ENCODE measurements at regions not wholly inside any gene's neighbourhood (a gene's known extent, or its start where the extent isn't known, plus 50 kb on each side); places are given as distances from the start of the nearest gene placed in this dataset.

GRCh38 chr3:64918989-64919388, 231.2 kb upstream of the ADAMTS9 start:
- TF ChIP-seq, protein P1, sequence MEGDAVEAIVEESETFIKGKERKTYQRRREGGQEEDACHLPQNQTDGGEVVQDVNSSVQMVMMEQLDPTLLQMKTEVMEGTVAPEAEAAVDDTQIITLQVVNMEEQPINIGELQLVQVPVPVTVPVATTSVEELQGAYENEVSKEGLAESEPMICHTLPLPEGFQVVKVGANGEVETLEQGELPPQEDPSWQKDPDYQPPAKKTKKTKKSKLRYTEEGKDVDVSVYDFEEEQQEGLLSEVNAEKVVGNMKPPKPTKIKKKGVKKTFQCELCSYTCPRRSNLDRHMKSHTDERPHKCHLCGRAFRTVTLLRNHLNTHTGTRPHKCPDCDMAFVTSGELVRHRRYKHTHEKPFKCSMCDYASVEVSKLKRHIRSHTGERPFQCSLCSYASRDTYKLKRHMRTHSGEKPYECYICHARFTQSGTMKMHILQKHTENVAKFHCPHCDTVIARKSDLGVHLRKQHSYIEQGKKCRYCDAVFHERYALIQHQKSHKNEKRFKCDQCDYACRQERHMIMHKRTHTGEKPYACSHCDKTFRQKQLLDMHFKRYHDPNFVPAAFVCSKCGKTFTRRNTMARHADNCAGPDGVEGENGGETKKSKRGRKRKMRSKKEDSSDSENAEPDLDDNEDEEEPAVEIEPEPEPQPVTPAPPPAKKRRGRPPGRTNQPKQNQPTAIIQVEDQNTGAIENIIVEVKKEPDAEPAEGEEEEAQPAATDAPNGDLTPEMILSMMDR (IDR thresholded peaks at IDR 0.05): no peak
- TF ChIP-seq EP300 (IDR thresholded peaks at IDR 0.05): no peak

Data from gastroesophageal sphincter (tissue), 3 donors.